GM19351 (cell line): ENCODE measurements at regions not wholly inside any gene's neighbourhood (a gene's known extent, or its start where the extent isn't known, plus 50 kb on each side); places are given as distances from the start of the nearest gene placed in this dataset.

Experiments
- ATAC-seq: cut with Tn5 transposase; IDR thresholded peaks from one replicate; pipeline ENCODE4 v1.9.1; 2021; ENCODE audit warnings: mild to moderate bottlenecking, moderate library complexity; ENCODE audit not compliant: unreplicated experiment

DNA sequence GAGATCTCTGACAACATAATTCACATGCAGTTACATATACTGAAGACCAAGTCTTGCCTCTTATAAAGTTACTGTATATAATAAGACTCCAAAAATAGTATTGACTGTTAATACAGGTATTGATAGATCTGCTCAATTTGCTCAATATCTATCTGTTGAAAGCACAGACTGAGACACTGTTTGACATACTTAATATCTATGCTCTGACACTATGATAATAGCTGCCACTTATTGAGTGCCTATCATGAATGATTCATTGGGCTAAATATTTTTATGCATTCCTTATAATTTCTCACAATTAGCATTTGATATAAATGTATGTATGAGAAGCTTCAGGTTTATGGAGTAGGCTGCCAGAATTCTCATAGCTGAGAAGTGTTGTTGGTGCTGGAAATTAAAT is 1600.9 kb upstream of the IGFBP7 start:
- no peak for ATAC-seq

DNA sequence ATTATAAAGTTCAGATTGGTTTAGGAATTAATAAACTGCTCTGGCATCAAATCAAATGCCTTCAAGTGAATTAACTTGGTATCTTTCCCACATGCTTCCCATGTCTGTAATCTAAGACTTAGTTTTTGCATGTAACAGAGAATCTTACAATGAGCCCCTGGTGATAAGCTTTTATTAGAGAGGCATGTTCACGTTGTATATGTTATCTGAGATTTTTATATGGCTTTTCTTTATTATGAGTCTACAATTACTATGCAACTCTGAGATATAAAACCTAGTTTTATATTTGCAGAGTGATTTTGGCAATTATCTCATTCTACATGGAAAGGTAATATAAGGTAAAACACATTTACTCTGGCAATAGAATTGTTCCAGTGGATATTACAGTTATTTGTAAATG is 1578.4 kb upstream of the IGFBP7 start:
- ATAC-seq, result no peak

DNA sequence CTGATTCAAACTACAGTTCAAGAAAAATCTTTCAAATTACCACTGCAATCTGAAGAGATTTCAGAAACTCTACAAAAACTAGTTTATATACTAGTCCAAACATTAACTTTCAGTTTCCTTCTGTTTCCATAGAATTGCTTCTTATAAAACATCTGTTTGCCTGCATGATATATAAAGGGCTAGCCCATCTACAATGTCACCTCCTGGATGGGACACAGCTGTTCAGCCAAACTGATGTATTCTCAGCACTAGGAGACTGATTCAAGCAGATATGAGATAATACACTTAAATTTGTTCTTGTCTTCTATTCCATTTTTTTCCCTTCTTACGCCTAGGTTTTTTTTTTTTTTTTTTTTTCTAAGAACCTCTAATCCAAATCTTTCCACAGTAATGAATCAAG is 1569.7 kb upstream of the IGFBP7 start:
- no peak for ATAC-seq

DNA sequence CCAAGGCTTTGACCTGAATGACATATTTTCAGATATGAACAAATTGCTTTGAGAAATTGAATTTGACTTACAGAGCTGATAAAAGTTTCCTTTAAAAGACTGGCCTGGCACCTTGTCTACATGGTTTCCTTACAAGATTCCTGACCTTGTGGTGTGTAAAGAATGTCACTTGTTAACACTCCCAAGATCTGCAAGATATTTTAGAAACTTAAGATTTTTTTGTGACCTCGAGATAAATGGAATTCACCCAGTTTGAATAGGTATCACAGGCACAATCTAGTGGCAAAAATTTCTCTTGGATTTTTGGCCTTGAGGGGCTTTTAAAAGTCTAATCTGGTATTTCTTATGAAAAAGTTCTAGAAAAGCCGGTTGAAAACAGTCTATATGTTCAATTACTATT is 1568.9 kb upstream of the IGFBP7 start:
- ATAC-seq, result no peak

DNA sequence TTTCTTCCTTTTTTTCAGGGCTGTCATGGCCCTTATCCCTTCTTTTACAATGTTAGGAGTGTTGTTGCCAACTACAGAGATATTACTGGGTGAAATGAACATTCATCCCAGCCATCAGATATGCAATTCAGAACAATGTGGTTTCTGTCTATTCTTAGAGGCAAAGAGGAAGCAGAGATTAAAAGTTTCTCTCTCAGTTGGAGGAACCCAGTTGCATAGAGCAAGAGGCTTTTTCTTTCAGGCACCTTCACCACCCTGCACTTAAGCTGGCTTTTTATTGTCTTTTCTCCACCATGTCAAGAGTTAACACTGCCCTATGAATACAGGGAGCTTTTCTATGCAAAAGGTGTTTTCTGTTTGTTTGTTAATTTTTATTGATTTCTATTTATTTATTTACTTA is 1559.6 kb upstream of the IGFBP7 start:
- no peak for ATAC-seq

DNA sequence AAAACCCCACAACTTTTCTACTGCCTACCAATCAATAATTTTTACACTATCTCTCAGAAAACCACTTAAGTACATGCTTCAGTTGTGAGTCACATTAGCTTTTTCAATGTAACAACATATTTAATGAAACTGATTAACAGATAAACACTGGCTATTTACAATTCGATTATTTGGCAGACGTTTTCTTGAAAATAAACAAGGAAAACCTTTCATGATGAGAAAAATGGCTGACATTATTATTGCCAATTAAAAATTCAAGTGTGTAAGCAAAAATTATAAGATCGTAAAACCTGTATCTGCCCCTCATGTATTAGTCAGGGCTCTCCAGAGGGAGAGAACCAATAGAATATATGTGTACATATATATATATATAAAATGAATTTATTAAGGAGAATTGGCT is 1555.5 kb upstream of the IGFBP7 start:
- no peak for ATAC-seq

DNA sequence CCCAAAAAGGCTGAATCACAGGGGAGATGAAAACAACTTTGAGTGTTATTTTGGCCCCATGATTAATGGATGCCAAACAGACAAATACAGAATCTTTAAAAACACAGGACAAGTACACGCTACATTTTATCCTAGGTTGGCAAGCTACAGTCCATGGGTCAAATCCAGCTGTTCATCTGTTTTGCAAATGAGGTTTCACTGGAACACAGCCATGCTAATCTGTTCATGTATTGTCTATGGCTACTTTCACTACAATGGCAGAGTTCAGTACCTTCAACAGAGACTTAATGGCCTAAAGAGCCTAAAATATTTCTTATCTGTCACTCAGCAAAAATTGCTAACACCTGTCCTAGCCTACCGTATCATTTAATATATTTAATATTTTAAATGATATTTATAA is 1548.5 kb upstream of the IGFBP7 start:
- no peak for ATAC-seq

DNA sequence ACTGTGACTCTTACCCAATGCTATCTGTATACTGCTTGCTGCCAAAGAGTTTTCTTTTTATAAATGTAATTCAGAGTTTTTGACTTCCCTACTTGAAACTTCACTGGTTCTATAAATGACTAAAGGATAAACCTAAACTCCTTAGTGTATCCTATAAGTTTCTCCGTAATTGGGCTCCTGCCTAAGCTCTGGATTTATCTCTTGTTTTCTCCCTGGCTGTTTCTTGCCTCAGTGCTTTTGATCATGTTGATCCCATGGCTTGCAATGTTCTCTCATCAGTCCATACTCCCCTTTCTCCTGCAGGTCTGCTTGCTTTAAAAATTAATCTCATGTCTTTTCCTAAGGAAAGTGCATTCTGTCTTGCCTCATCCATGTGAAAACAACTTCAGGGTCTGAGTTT is 1543.1 kb upstream of the IGFBP7 start:
- ATAC-seq, result no peak

DNA sequence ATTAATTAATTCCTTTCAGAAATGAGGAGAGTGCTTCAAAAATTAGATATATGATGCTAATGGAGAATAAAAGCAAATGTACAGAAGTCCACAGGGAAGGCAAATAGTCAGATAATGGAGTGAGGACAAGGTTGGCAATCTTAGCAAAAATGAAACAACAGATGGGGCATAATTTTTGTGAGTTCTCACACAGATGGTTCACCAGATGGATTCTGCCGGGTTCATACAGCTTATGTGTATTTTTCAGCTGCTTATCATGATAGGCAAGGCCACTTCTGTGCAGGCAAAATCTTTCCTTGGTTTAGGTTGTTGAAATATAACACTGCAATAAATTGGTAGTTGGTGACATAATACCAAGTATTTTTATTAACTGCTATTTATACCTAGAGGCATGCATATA is 1539.0 kb upstream of the IGFBP7 start:
- ATAC-seq, result no peak

DNA sequence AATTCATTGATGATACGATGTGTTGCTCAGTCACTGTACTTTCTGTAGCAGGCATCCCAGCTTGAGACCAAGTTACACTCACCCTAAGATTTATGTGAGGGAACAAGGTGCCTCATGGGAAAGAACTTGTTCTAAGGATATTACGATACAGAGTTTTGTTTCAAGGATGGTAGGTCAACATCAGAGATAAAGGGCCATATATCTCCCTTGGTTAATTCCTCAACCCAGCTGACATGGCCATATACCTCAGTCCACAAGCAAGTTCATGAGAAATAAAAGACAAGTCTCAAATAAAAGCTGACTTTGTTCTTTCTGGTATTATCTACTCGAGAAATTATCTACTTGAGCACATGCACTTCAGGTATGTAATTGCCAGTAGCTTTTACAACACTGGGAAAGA is 1535.9 kb upstream of the IGFBP7 start:
- no peak for ATAC-seq

DNA sequence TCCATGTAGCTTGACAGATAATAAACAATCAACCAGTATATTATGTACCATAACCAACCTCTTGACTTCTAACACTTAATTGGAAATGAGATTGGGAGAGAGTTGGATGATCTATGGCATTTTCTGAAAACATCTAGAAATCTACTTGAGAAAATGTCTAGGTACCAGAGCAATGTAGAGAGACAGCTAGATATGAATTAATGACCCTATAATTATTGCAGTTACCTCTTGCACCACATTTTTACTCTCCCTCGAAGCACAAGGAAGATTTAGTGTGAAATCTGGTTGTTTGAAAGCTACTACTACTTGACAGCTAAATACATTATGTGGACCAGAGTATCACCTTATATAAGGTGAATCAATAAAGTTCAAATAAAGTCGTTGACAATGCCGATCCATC is 1534.4 kb upstream of the IGFBP7 start:
- ATAC-seq, result no peak

DNA sequence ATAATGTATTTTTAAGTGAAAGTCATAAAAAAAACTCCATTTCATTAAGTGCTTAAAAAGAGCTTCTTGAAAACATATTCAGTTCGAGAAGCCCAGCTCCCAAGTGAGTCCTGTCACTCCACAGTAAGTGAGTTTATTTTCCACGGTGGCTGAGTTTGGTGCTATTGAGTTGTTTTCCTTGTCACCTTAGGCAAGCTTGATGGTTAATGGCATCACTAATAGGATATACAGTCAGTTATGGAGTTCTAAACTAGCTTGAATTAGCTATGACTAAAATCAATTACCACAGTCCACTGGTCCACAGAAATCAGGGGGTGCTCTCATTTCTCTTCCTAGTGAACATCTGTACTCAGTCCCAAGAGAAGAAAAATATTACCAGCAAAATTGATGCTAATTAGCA is 1526.2 kb upstream of the IGFBP7 start:
- ATAC-seq, result no peak

DNA sequence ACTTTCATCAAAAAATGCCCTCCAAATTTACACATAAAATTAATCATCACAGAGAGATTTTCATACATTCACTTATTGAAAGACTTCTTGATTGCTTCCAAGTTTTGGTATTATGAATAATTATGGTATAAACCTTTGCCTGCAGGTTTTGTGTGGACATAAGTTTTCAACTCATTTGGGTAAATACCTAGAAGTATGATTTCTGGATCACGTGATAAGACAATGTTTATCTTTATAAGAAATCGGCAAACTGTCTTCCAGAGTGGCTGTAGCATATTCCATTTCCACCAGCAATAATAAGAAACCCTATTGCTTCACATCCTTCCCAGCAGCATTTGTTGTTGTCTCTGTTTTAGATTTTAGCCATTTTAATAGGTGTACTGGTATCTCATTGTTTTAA is 1507.0 kb upstream of the IGFBP7 start:
- no peak for ATAC-seq

DNA sequence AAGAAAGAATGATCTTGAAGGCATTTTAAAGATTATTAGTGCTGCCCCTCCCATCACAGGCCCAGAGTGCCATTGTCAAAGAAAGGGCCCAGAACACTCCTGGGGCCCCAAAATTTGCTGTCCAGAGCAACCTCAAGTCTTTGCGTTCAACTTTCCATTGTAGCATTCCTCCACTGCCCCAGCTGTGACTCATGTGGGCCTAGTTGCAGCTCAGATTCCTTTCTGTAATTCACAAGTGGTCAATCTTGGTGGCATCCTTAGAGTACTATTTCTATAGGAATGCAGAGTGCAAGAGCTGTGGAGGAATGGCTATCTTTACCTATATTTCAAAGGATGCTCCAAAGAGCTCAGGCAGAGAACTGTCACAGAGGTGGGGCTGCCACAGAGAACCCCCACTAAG is 1500.8 kb upstream of the IGFBP7 start:
- no peak for ATAC-seq

DNA sequence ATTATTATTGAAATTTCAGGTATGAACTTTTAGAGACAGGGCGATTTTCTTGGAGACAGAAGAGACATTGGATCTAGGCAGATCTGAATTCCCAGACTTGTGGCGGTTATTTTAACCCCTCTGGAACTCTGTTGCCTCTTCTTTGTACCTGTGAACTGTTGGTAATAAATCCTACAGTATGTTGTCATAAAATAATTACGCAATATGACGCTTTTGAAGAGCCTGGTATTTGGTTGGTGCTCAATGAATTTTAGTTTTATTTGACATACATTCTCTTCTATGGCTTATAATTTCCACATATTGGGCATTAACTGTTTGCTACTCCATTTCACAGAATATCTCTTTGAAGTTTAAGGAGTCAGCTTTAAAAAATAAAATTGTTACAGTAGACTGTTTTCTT is 1496.1 kb upstream of the IGFBP7 start:
- no peak for ATAC-seq

DNA sequence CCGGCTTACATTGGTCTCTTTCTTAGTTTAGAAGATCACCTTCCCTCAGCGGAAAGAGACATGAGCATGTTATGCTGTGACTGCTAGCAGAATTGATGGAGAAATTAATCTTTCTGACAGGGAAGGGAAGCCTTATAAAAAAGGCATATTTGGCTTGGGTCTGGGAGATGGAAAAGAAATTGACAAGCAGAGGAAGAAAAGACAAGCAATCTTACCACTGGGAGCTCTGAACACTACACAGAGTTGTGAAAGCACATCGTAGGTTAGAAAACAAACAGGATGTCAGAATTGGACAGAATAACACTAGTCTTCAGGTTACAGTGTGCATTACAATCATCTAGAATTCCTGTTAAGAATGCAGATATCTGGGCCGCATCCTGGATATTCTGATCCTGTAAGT is 1493.8 kb upstream of the IGFBP7 start:
- no peak for ATAC-seq

DNA sequence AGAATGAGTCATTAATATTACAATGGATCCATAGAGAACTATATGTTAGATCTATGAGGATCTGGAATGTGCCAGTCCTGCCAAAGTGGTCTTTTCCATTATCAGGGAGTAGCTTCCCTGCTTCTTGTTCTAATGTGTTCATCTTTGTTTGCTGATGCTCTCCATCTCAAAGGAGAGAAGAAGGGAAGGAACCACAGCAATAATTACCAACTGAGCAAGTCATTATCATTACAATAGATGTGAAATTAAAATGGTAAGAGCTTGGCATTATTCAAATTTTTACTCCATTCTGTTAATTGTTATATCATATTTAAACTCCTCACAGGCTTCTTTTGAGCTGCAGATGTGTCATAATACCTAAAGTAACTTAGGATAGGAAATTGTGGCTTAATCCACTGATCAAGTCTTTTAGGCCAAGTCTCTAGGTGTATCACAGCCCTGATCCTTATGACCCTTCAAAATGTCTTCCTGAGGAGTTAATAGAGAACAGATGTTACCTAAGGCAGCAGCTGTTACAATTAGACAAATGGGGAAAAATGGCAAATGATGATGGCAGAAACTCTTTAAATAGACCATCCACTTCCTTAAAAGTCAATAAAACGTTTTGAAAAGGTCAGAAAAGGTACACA is 1492.7 kb upstream of the IGFBP7 start:
- no peak for ATAC-seq

DNA sequence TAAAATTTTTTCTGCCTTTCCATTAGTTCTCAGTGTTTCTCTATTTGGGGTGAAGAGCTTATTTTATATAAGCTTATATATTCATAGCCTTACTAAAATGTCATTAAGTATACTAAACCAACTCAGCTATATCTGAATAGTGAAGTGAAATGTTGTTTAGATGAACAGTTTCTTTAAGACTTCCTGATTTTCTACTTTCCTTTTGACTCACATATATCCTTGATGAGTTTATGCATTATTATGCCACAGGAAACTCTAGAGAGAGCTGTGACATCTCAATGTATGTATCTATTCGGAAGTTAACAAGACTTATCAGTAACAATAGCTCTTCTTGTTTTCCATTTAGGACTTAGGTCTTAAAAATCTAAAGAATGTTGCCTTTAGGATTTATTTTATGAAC is 1491.8 kb upstream of the IGFBP7 start:
- ATAC-seq, result no peak

DNA sequence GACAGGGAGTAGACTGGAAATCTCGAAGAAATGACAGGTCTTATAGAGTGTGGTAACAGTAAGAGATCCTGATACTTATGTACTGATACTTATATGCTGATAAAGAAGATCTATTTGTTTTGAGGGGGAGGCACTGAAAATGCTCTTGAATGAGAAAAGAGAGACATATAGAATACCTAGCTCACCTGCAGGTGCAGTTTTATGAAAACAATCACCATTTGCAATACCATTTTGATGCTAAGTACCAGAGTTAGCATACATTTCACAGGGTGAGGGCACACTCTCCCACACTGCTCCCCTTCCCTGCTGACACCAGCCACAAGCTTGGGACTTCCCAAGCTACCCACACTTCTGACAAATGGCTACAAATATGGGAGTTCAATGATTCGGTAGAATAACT is 1490.1 kb upstream of the IGFBP7 start:
- no peak for ATAC-seq

DNA sequence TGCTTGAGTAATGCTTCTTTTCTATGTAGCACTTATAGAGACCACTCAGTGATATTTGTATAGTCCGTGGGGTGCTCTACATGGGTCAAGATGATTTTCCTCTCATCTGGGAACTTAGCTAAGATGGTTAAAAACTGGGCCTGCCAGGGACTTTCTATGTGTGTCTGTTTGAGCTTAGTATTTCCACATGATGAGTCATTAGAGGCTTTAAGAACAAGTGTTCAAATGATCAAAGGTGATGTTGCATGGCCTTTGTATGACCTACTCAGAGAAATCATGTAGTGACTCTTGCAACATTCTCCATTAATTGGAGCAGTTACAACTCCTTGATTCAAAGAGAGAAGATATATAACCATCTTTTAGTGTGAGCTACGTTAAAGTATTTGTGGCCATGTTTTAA is 1480.5 kb upstream of the IGFBP7 start:
- ATAC-seq, result no peak

DNA sequence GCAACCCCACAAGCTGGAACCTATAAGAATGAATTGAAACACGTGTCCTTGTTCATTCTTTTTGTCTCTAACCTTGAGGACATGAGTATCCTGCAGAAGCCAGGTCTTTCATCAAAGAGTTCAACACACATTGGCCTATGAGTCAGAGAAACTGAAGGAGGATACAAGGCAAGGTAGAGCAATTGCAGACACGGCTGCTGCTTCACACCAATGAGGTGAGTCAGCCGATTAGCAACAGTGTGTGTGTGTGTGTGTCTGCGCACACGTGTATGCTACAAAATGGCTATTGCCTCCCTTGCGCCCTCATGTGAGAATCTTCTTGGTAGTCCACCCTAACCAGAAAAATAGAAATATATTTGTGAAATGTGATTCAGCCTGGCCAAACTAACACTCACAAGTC is 1477.7 kb upstream of the IGFBP7 start:
- no peak for ATAC-seq

DNA sequence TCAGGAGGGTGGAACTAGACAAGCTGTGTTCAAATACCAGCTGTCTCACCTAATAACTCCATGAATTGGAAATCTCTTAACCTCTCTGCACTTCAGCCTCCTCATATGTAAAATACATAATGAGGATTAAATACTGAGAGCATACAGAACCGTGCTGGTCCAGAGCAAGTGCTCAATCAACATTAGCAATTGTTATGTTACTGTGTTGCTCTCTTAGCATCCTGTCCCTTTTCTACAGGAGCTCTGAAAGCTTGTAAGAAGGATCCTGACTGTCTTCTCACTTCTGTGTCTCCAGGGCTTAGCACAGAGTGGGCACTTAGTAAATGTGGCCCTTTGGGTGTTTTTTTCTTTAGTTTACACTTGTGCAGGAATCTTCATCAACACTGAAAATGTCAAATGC is 1456.1 kb upstream of the IGFBP7 start:
- no peak for ATAC-seq

DNA sequence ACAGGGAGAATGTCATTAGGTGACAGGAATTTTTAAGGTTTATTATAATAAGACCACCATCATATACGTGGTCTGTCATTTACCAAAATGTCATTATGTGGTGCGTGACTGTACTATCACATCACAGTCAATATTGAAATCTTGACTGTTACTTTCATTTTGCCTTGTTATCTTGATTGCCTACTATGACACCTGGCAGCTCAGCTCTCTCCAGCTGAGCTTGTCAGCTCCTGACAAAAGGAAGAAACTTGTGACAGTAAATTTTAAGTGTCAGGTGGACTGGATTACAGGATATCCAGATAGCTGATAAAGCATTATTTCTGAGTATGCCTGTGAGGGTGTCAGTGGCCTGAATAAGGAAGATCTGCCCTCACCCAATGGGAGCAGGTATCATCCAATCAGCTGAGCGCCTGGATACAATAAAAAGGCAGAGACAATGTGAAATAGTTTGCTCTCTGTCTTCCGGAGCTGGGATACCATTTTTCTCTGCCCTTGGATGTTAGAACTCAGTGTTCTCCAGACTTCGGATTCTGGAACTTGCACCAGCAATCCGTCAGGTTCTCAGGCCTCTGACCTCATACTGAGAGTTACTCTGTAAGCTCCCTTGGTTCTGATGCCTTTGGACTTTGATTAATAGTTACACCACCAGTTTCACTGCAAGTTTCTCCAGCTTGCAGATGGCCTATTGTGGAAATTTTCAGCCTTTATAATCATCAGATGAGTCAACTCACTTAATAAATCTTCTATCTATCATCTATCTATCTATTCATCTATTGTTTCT is 1454.7 kb upstream of the IGFBP7 start:
- ATAC-seq, result no peak
